Cardiac muscle cell (in vitro differentiated cells and primary cell): ENCODE measurements at regions not wholly inside any gene's neighbourhood (a gene's known extent, or its start where the extent isn't known, plus 50 kb on each side); places are given as distances from the start of the nearest gene placed in this dataset.

ENCODE experiments used
- DNase-seq, 2 donors: peaks; one replicate each; pipeline versions ENCODE4 v3.0.0 to v3.0.0-alpha.2; 2010 to 2017; ENCODE audit warnings: low read depth in 1 of 2, low spot score in 1 of 2
- H3K27ac ChIP-seq: fragments of 200-600 bp; sonication (generic); 2 replicates; pipeline ENCODE4 v1.5.1; 2016
- H3K27me3 ChIP-seq: fragments of 200-600 bp; sonication (generic); 2 replicates; pipeline ENCODE4 v1.6.0; 2016; ENCODE audit warnings: control low read depth
- H3K36me3 ChIP-seq: fragments of 200-600 bp; sonication (generic); 2 replicates; pipeline ENCODE4 v1.5.1; 2016; ENCODE audit warnings: control low read depth
- H3K4me1 ChIP-seq: fragments of 200-600 bp; sonication (generic); 2 replicates; pipeline ENCODE4 v1.8.1; 2017; ENCODE audit warnings: low read depth, mild to moderate bottlenecking, mixed run types
- H3K4me3 ChIP-seq: fragments of 200-600 bp; sonication (generic); 2 replicates; pipeline ENCODE4 v1.5.1; 2016; ENCODE audit warnings: mild to moderate bottlenecking
- H3K9me3 ChIP-seq: fragments of 200-600 bp; sonication (generic); 2 replicates; pipeline ENCODE4 v1.5.1; 2017; ENCODE audit warnings: low read depth, mild to moderate bottlenecking, control low read depth
- TF ChIP-seq, protein P1 (sequence below): IDR thresholded peaks from 2 replicates; pipeline ENCODE4 v1.5.1; 2012; ENCODE audit warnings: low read depth, mild to moderate bottlenecking, low read length

- TF ChIP-seq, protein P1, sequence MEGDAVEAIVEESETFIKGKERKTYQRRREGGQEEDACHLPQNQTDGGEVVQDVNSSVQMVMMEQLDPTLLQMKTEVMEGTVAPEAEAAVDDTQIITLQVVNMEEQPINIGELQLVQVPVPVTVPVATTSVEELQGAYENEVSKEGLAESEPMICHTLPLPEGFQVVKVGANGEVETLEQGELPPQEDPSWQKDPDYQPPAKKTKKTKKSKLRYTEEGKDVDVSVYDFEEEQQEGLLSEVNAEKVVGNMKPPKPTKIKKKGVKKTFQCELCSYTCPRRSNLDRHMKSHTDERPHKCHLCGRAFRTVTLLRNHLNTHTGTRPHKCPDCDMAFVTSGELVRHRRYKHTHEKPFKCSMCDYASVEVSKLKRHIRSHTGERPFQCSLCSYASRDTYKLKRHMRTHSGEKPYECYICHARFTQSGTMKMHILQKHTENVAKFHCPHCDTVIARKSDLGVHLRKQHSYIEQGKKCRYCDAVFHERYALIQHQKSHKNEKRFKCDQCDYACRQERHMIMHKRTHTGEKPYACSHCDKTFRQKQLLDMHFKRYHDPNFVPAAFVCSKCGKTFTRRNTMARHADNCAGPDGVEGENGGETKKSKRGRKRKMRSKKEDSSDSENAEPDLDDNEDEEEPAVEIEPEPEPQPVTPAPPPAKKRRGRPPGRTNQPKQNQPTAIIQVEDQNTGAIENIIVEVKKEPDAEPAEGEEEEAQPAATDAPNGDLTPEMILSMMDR, result no peak
- Histone ChIP-seq H3K4me3 (no peak overlapping the region), H3K9me3 (peaks cover 3% of the 10 kb centered on the region), H3K27me3 (no peaks in the 10 kb centered on the region), H3K27ac (no peak overlapping the region), H3K36me3 (no peaks in the 10 kb centered on the region), H3K4me1 (peaks cover 5% of the 10 kb centered on the region)
- no peak for DNase-seq
Observed at GRCh38 chr13:31610270-31610998, 128.9 kb upstream of the RXFP2 start.

- no peak for DNase-seq
- no peaks in the 10 kb centered on the region for H3K27me3 ChIP-seq
- no peaks in the 10 kb centered on the region for H3K4me1 ChIP-seq
- H3K4me3 ChIP-seq, result no peak overlapping the region
- TF ChIP-seq, protein P1, result no peak
- H3K36me3 ChIP-seq, result no peaks in the 10 kb centered on the region
- no peak overlapping the region for H3K27ac ChIP-seq
- peaks cover 3% of the 10 kb centered on the region for H3K9me3 ChIP-seq
Observed at GRCh38 chr13:31611214-31611613, 128.1 kb upstream of the RXFP2 start.

GRCh38 chr13:31614073-31614472 lies 125.3 kb upstream of the RXFP2 start:
- Histone ChIP-seq H3K9me3 (peaks cover 3% of the 10 kb centered on the region), H3K27ac (no peak overlapping the region), H3K4me1 (no peaks in the 10 kb centered on the region), H3K36me3 (no peaks in the 10 kb centered on the region), H3K27me3 (no peaks in the 10 kb centered on the region), H3K4me3 (no peak overlapping the region)
- no peak for DNase-seq
- TF ChIP-seq, protein P1, result no peak

GRCh38 chr13:31614704-31615103 lies 124.6 kb upstream of the RXFP2 start:
- H3K4me1 ChIP-seq, result no peaks in the 10 kb centered on the region
- peaks cover 3% of the 10 kb centered on the region for H3K9me3 ChIP-seq
- H3K4me3 ChIP-seq, result no peak overlapping the region
- no peak for DNase-seq
- no peaks in the 10 kb centered on the region for H3K27me3 ChIP-seq
- TF ChIP-seq, protein P1, result no peak
- no peak overlapping the region for H3K27ac ChIP-seq
- no peaks in the 10 kb centered on the region for H3K36me3 ChIP-seq

- Histone ChIP-seq H3K4me3 (no peak overlapping the region), H3K36me3 (no peaks in the 10 kb centered on the region), H3K27me3 (no peaks in the 10 kb centered on the region), H3K27ac (no peak overlapping the region), H3K9me3 (no peaks in the 10 kb centered on the region), H3K4me1 (no peaks in the 10 kb centered on the region)
- DNase-seq, result peak in 1 of 2 donors; percentile 58
- TF ChIP-seq, protein P1, result no peak
Observed at GRCh38 chr13:31625115-31625514, 114.2 kb upstream of the RXFP2 start.
